Gastrocnemius medialis (tissue), 4 donors: ENCODE measurements at regions not wholly inside any gene's neighbourhood (a gene's known extent, or its start where the extent isn't known, plus 50 kb on each side); places are given as distances from the start of the nearest gene placed in this dataset.

Source experiments
- ATAC-seq, 2 donors: fragments of 150-250 bp; one replicate each; pipeline ENCODE4 v1.9.1; 2016
- DNase-seq, 2 donors: peaks; one replicate each; pipeline ENCODE4 v3.0.0-alpha.2; 2019
- H3K27ac ChIP-seq, 4 donors: fragments of 200-600 bp; sonication (generic); 1 replicate in 1 of 4; 2 replicates in 3 of 4; pipeline ENCODE4 v1.5.1; 2016 to 2018; ENCODE audit warnings: mild to moderate bottlenecking in 2 of 4, moderate library complexity in 1 of 4
- H3K27me3 ChIP-seq, 3 donors: fragments of 200-600 bp; sonication (generic) in 2 of 3; 1 replicate in 1 of 3; 2 replicates in 2 of 3; pipeline versions ENCODE4 v1.5.1 to v1.6.0; 2016 to 2019; ENCODE audit warnings: mild to moderate bottlenecking in 1 of 3, moderate library complexity in 1 of 3
- H3K36me3 ChIP-seq, 2 donors: fragments of 200-600 bp; sonication (generic) in 1 of 2; one replicate each; pipeline ENCODE4 v1.5.1; 2017 to 2018
- H3K4me1 ChIP-seq, 2 donors: fragments of 200-600 bp; sonication (generic) in 1 of 2; one replicate each; pipeline ENCODE4 v1.5.1; 2016 to 2017; ENCODE audit warnings: mild to moderate bottlenecking in 2 of 2
- H3K4me3 ChIP-seq, 4 donors: fragments of 200-600 bp; sonication (generic) in 3 of 4; 1 replicate in 1 of 4; 2 replicates in 3 of 4; pipeline ENCODE4 v1.5.1; 2016 to 2019; ENCODE audit warnings: mild to moderate bottlenecking in 2 of 4
- H3K9me3 ChIP-seq, 3 donors: fragments of 200-600 bp; sonication (generic) in 2 of 3; 1 replicate in 1 of 3; 2 replicates in 2 of 3; pipeline ENCODE4 v1.5.1; 2016 to 2019
- CTCF ChIP-seq, 5 experiments: fragments of 450-650 bp in 3 of 5; fragments of 200-600 bp in 2 of 5; sonication (generic) in 2 of 5; IDR thresholded peaks in 4 of 5; conservative IDR thresholded peaks in 1 of 5; 1 replicate in 4 of 5; 2 replicates in 1 of 5; pipeline ENCODE4 v1.5.1; 2016 to 2019; ENCODE audit warnings: antibody characterized with exemption in 5 of 5, mild to moderate bottlenecking in 3 of 5, moderate library complexity in 3 of 5
- POLR2A ChIP-seq, 2 donors: fragments of 450-650 bp; IDR thresholded peaks; one replicate each; pipeline ENCODE4 v1.6.1; 2017; ENCODE audit warnings: antibody characterized with exemption in 2 of 2, mild to moderate bottlenecking in 2 of 2, moderate library complexity in 2 of 2
- in situ Hi-C, 4 donors: fragments of 200-750 bp; cut with MboI; loops; one replicate each; pipeline versions ENCODE4 v1.15.0 to v1.8.0; 2017; ENCODE audit warnings: low sequenced_read_pairs in 4 of 4
- intact Hi-C: fragments of 100-400 bp; cut with DNase I; formaldehyde crosslinking; loops from one replicate; pipeline ENCODE4 v1.15.1; 2023; ENCODE audit warnings: low total_unique reads

GRCh38 chr13:50348371-50348770, 333.1 kb downstream of the KCNRG start:
- H3K36me3 ChIP-seq = no peaks in the 10 kb centered on the region
- no peak overlapping the region for H3K27ac ChIP-seq
- in situ Hi-C loops = no loop called here
- intact Hi-C loops = no loop called here
- no peaks in the 10 kb centered on the region for H3K9me3 ChIP-seq
- no peaks in the 10 kb centered on the region for H3K4me1 ChIP-seq
- ATAC-seq (no peak), DNase-seq (no peak)
- no peak overlapping the region for H3K4me3 ChIP-seq
- TF ChIP-seq CTCF (IDR thresholded peaks at IDR 0.05 in 4 of 5, conservative IDR thresholded peaks at IDR 0.05 in 1 of 5) (no peak), POLR2A (IDR thresholded peaks at IDR 0.05) (no peak)
- H3K27me3 ChIP-seq = no peaks in the 10 kb centered on the region

- no peak for DNase-seq
- Histone ChIP-seq H3K27ac (peak overlapping the region in 1 of 4 donors; percentile 40), H3K4me1 (peaks cover 7 to 12% of the 10 kb centered on the region in 2 donors), H3K36me3 (no peaks in the 10 kb centered on the region), H3K27me3 (no peaks in the 10 kb centered on the region), H3K4me3 (no peak overlapping the region), H3K9me3 (no peaks in the 10 kb centered on the region)
- in situ Hi-C loops = no loop called here
- no peak for TF ChIP-seq CTCF (IDR thresholded peaks at IDR 0.05 in 4 of 5, conservative IDR thresholded peaks at IDR 0.05 in 1 of 5)
- TF ChIP-seq POLR2A (IDR thresholded peaks at IDR 0.05) = no peak
- intact Hi-C loops = no loop called here
- ATAC-seq = no peak
Observed at GRCh38 chr13:50352720-50353480, 337.7 kb downstream of the KCNRG start.

GRCh38 chr13:50353651-50354415, 338.6 kb downstream of the KCNRG start:
- in situ Hi-C loops = no loop called here
- TF ChIP-seq POLR2A (IDR thresholded peaks at IDR 0.05) (no peak), CTCF (IDR thresholded peaks at IDR 0.05 in 4 of 5, conservative IDR thresholded peaks at IDR 0.05 in 1 of 5) (no peak)

DNA sequence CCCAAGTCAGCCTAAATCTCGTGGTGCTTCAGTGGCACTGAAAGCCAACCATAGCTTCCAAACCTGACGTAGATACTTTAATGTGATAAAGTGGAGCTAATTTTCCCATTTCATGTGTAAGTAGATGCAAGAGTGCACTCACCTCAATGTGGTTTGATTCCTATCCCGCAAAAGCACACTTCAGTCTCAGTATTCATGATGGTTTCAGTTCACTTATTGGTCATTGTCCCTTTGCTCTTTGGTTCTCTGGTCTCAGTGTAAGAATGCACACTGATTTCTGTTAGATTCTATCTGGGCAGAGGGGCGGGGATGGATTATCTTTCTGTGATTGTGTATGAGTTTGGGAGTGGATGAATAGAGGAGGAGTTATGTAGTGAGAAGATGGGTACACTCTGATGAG, 340.6 kb downstream of the KCNRG start:
- in situ Hi-C loops (no loop called here), intact Hi-C loops (no loop called here)
- H3K27ac ChIP-seq = no peak overlapping the region
- no peaks in the 10 kb centered on the region for H3K9me3 ChIP-seq
- DNase-seq = no peak
- H3K4me1 ChIP-seq = peaks cover 15% of the 10 kb centered on the region in 2 donors
- TF ChIP-seq POLR2A (IDR thresholded peaks at IDR 0.05) = no peak
- TF ChIP-seq CTCF (IDR thresholded peaks at IDR 0.05 in 4 of 5, conservative IDR thresholded peaks at IDR 0.05 in 1 of 5) = no peak
- H3K36me3 ChIP-seq = no peaks in the 10 kb centered on the region
- no peak overlapping the region for H3K4me3 ChIP-seq
- H3K27me3 ChIP-seq = no peaks in the 10 kb centered on the region
- no peak for ATAC-seq

More at GRCh38 chr13:50353651-50354415, 338.6 kb downstream of the KCNRG start:
- intact Hi-C loops = no loop called here
- Histone ChIP-seq H3K27me3 (no peaks in the 10 kb centered on the region), H3K4me3 (no peak overlapping the region), H3K27ac (peak overlapping the region in 1 of 4 donors; percentile 40), H3K36me3 (no peaks in the 10 kb centered on the region), H3K4me1 (peaks cover 15% of the 10 kb centered on the region in 2 donors), H3K9me3 (no peaks in the 10 kb centered on the region)
- peak; percentile 49 to 58 for ATAC-seq
- DNase-seq = no peak
